Amniotic epithelial cell (primary cell): ENCODE measurements at regions not wholly inside any gene's neighbourhood (a gene's known extent, or its start where the extent isn't known, plus 50 kb on each side); places are given as distances from the start of the nearest gene placed in this dataset.
"Not testable (repeated sequence)": the region's sequence is repeated elsewhere in the genome, so short reads cannot be mapped to it uniquely, and the experiment has no call there.

Experiments used
- DNase-seq: peaks from one replicate; pipeline ENCODE4 v3.0.0-alpha.2; 2010; ENCODE audit warnings: low read depth

DNA sequence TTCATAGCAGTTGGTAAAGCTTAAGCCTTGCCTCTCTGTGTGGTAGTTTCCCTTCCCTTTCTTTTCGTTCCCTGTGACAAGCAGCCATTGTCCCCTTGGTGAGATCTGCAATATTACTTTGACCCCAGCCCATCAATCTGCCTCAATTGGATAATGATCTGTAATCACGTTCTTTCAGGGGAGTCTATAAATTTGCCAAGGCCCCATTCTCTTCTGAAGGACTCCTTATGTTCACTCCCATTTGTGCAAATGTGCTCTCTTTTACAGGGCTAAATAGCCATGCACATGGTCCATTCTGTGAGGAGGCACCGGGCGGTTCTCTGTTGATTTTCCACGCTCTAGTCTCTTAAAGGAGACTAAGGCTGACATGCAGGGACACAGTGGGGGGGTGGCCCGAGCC, 660.4 kb upstream of the SLC35B3 start:
- DNase-seq: no peak

DNA sequence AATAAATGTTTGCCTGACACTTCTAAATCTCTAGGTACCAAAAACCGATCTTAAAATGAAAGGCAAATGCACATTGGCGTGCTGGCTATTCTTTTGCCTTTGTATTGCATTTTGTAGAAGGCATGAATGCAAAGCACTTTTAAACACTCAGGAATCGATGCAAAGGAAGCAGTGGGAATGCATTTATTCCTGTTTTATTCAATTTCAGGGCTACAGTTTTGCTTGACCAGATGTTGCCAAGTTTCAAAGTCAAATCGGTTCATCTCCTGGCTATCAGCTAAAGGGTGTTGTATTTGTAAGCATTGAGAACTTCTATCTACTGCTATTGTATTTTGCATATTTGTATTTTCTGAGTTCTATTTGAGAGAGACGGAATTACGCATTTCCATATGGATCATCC, 659.8 kb upstream of the SLC35B3 start:
- DNase-seq: no peak

DNA sequence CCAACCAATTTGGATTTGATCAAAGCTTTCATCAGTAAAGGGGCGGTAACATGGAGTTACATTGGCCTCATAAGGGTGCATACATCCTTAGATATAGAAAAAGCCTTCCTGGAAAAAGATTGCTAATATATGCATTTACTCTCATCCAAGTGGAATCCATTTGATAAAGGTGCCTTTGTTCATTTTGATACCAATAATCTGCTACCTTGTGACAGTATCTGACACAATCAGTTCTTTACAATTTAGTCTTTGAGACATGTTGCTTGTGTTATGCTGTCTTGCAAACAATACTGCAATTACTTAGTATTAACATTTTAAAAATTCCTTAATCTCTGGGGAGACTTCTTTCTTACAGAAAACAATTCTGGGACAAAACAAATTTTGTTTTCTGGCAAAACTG, 654.4 kb upstream of the SLC35B3 start:
- DNase-seq: no peak

DNA sequence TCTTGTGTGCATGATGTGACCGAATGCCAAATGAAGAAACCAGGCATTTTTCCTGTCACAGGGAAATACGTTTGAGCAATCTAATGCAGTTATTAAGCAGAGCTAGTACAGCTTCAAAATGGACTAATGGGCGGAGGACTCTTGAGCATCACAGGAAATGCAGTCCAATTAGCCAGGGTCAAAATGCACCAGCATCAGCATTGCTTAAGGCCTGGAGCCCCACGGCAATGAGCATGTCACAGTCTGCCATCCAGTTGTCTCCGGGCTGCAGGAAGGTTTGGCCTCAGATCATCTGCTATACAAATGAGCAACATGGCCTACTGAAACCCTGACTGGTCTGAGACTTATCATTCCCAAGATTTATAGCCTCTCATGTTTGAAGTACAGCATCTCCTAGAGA, 652.1 kb upstream of the SLC35B3 start:
- no peak for DNase-seq

DNA sequence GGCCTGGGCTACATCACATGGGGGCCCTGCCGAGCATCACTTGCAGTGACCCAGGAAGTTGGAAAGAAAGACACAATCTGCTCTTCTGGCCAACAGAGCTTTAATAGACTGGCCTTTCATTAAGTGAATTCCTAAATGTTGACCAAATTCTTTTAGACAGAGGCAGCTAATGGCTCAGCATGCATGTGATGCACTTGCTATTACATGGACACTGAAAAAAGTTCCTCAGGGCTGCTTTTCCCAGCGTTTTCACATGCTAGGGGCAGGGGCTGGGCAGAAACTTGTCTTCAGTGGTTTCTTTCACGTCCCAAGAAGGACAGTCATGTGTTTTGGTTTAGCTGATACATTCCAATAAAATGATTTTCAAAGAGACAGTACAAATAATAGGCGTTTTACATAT, 651.0 kb upstream of the SLC35B3 start:
- no peak for DNase-seq

DNA sequence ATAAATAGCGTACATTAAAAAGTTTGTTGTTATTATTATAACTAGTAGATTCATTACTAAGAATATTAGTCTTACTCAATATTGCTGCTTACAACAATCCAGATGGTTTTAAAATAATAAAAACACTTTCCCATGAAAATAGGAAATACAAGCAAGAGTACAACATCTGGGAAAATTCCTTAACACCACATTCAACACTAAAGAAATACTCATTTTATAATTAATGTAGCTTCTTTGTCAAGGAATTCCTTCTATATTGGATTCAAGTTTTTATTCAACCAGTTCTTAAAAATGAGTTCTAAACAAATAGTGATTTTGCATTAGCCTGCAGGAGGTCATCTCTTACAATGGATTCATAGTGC, 650.3 kb upstream of the SLC35B3 start:
- no peak for DNase-seq

DNA sequence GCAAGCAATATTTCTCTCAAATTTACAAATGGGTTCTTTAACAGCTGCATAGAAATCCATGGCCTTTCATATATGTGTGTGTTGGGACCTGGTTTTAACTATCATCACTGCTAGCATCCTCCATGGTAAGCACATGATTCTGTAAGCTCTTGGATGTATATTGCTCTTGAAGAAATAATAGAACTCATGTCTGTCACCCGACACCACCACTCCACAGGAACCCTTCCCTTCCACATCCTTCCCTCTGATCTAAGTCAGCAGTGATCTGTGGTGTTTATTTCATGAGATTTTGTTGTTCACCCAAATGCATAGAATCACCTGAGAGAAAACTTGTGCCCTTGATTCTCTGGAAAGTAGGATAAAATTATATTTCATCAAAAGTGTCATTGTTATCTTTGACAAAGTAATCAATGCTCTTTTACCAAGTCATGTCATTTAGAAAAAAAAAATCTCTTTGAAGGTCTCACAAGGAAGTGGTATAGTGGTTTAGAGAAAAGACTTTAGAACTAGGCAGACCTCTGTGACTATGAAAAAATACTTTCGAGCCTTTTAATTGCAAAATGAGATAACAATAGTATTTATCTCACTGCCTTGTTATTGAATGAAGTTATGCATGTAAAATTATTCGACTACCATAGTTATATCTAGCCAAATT, 649.8 kb upstream of the SLC35B3 start:
- no peak for DNase-seq

DNA sequence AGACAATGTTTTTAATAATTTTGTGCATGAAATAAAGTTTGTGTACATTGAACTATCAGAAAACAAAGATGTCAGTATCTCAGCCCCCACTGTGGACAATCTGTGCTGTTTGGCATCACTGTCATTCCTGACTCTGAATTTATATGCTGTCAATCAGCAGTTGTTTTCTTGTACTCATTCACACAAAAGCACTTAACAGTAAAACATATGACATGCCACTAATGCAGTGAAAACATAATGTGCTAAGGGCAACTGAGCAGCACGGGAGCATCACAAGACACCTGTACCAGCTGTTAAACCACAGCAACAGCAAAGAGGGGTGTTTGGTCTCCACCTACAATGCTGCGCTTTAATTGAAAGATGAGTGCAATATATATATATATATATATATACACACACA, 647.8 kb upstream of the SLC35B3 start:
- no peak for DNase-seq

DNA sequence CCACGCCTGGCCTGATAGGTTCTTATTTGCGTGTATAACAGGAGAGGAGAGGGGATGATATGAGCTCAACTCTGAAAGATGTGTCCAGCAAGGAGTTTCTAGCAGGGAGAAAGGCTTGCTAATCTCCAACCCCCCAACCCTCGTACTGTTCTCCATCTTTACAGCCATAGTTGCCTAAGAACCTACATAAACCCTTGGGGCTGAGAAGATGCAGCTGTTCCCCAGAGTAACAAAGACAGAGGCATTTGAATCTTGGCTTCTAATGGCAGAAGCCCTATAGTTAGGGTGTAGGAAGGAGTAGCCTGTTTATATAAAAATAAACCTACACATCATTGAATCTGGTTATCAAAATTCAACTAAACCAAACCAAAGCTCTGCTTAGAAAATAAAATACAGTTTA, 631.4 kb upstream of the SLC35B3 start:
- no peak for DNase-seq

DNA sequence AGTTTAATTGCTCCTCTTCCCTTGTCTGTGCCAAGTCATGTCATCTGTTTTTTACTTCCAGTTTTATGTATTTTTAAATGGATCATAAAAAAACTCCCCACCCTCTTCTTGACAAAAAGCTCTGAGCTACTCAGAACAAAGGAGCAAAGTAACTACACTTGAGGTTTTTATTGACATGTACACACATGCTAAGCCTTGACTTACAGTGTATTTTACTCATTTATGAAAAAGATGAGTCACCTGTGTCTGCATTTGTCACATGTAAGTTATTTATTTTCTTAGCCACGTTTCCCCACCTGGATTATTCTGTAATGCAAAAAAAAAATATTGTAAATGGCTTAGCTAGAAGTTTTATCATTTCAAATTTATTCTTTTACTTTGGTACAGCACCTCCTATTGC, 628.8 kb upstream of the SLC35B3 start:
- DNase-seq: no peak

DNA sequence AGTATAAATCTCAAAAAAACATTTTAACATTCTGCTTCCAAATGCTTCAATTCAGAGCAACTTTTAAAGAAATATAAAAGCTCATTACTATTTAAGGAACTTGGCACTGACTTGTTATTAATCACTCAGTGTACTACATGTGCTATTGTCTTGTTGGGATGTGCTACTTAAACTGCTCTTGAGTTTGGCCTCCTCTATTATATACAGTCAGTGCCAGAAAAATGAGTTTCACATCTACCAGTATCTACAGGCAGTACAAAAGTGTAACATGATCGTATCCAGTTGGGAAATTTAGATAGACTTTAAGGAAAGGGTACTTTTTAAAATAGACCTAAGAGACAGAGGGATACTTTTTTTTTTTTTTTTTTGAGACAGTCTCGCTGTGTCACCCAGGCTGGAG, 627.3 kb upstream of the SLC35B3 start:
- no peak for DNase-seq

DNA sequence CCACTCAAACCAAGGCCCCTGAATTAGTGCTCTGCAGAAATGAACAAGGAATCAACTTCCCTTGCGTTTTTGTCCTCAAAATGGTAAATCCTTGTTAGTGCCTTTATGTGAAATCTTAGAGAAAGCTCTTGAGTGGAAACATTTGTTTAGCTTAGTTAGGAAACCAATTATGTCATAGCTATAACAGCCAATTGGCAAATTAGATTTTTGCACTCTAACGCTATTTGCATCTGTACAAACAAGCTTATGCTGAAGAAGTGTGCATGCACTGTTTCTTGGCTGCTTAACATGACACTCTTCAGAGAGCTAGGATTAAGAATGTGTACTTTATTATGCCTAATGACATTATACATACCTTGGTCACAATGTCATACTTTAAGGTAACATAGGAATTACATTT, 622.6 kb upstream of the SLC35B3 start:
- no peak for DNase-seq

DNA sequence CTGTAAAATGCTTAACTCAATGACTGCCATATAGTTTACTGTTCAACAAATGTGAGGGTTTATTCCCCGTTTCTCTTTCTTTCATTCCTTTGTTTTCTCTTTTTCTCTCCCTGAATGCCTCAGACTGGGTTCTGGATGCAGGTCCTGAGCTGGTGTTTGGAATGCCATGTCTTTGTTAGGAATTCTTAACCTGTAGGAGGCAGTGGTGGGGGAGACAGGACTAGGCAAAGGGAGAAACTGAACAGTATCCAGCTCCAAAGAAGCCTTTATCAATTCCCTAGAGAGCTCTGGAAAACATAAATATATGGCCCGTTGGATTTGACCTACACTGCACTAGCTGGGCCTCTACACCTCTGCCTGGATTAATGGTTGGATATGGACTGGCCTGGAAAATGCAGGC, 621.2 kb upstream of the SLC35B3 start:
- DNase-seq: no peak

DNA sequence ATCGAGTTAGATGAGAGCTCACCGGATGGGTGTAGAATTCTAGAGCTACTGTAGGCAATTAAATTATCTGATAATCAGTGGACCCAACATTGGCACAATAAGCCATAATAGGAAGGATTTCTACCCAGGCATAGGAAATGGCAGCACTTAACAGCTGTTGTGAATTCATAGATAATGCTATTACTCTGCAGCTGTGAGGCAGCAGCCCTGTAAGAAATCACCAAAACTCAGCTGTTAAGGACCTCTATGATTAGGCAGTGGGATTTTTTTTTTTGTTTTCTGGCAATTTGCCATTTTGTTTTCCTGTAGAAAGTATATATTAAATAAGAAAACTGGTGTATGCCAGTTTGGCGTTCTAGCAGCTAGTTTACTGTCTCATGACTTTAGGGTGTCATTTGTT, 609.1 kb upstream of the SLC35B3 start:
- no peak for DNase-seq

DNA sequence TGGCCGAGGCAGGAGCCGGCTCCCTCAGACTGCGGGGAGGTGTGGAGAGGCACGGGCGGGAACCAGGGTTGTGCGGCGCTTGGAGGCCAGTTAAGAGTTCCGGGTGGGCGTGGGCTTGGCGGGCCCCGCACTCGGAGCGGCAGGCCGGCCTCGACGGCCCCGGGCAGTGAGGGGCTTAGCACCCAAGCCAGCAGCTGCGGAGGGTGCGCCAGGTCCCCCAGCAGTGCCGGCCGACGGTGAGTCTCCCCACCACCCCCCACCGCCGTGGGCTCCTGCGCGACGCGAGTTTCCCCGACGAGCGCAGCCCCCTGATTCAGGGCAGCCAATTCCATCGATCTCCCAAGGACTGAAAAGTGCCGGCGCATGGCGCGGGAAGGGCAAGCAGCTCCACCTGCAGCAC, 605.4 kb upstream of the SLC35B3 start:
- DNase-seq: no peak

DNA sequence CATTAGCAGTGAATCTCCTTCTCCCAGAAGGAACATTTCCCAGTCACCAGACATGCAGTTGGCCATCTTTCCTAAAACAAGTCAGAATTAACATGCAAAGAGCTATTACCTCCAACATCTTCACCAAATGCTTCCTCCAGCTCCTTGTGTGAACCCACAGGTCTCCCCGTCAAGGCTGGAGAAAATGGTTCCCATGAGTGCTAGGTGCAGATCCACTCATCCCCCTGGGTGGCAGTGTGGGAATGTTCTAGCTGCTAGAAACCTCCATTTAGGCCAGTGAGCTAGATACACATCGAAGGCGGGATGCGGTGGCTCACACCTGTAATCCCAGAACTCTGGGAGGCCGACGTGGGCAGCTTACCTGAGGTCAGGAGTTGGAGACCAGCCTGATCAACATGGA, 603.9 kb upstream of the SLC35B3 start:
- DNase-seq: no peak

DNA sequence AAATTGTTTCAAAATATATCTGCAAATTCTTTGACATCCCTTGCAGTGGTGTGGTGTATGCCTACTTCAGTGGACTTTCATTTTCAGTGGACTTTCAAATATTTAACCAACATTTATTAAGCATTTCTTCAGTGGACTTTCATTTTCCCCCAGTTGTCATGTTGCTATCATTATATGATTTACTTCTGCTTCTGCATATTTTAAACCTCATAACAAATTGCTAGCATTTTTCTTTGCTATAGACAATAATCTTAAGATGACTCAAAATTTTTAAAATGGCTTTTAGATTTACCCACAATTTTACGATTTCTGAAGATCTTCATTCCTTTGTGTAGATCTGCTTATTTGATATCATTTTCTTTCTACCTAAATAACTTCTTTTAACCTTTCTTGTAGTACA, 592.7 kb upstream of the SLC35B3 start:
- DNase-seq: no peak

DNA sequence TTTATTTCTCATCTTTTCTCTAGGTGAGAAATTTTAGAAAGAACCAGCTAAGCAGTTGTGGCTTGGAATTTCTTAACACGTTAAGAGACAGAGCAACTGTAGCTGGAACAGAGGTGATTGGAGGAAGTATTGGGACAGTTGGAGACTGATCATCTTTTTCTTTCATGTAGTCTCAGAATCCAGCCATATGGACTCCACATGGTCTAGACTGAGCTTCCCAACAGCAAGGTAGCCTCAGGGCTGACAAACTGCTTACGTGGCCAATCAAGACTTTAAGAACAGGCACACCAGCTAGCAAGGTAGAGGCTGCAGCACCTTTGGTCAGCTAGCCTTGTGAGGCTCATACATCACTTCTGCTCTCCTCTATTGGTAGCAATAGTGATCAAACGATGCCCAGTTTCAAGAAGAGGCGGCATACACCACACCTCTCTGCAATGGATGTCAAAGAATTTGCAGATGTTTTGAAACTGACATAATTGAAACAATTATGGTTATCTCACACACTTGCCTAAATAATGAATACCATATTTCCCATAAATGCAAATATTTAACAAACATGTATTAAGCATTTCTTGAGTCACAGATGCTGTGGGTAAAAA, 590.5 kb upstream of the SLC35B3 start:
- no peak for DNase-seq

DNA sequence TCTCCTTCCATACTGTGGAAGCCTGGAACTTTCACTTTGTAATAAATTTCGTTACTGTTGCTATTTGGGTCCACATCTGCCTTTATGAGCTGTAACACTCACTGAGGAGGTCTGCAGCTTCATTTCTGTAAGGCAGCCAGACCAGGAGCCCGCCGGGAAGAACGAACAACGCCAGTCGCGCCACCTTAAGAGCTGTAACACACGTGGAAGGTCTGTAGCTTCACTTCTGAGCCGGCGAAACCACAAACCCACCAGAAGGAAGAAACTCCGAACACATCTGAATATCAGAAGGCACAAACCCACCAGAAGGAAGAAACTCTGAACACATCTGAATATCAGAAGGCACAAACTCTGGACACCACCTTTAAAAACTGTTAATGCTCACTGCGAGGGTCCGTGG, 589.9 kb upstream of the SLC35B3 start:
- no peak for DNase-seq

DNA sequence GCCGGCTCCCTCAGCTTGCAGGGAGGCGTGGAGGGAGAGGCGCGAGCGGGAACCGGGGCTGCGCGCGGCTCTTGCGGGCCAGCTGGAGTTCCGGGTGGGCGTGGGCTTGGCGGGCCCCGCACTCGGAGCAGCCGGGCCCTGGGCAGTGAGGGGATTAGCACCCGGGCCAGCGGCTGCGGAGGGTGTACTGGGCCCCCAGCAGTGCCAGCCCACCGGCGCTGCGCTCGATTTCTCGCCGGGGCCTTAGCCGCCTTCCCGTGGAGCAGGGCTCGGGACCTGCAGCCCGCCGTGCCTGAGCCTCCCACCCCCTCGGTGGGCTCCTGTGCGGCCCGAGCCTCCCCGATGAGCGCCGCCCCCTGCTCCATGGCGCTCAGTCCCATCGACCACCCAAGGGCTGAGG, 588.9 kb upstream of the SLC35B3 start:
- DNase-seq: not testable (repeated sequence)

DNA sequence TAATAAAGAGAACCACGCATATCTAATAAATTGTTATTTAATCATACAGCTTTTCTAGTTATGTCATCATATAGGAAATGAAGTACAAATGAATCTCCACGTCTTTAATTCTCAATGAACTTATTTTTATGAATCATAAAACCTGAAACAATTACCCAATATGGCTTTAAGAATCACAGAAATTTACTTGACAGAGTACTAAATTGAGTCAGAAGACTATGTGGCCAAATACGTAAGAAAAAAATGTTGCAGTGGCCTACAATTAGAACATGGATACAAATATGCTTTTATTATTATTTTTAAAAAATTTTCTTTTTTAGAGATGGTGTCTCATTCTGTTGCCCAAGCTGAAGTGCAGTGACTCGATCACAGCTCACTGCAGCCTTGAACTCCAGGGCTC, 584.7 kb upstream of the SLC35B3 start:
- DNase-seq: no peak

DNA sequence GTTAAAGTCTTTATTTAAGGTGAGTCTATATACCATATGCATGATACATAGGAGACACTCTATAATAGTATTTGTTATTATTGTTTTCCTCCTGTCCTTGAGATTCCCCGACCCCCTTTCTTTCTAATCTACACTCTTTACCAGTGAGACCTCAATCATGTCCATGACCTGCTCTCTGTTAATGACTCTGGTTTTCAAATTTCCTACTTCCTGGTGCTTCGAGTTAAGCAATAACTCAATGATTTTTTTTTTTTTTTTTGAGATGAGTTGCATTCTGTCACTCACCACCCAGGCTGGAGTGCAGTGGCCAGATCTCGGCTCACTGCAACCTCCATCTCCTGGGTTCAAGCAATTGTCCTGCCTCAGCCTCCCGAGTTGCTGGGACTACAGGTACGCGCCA, 574.6 kb upstream of the SLC35B3 start:
- DNase-seq: no peak

DNA sequence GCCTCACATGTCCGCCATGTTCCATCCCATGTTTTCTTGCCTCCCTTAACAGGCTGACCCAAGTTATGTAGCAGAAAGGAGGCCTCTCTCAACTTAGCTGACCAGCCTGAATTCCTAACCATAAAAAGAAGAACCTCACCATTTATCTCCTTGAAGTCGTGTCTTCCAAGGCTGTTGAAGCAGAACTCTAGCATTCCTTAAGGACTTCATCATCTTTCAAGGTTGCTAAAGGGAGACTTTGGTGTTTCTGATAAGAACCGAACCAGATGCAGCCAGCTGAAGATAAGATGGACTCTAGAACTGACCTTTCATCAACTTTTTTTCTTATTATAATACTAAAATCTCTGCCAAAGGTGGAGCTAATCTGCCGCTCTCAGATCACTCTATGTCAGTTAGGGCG, 571.7 kb upstream of the SLC35B3 start:
- DNase-seq: peak; percentile 8

DNA sequence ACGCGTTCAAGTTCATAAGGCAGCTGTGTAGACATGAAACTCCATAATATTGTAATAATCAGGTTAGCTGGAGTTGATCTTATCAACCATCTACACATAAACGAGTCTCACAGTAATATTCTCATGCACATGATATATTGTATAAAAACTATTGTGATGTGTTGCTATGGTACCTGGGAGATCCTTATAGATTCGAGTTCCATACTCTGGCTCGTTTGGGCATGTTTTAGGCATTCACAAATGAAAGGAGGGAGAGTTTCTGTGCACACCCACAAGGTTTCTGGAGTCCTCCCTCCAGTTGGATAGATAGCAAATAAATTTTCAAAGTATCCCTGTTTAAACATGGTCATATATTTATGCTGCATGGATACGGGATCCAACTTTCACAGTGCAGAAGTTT, 567.5 kb upstream of the SLC35B3 start:
- no peak for DNase-seq

DNA sequence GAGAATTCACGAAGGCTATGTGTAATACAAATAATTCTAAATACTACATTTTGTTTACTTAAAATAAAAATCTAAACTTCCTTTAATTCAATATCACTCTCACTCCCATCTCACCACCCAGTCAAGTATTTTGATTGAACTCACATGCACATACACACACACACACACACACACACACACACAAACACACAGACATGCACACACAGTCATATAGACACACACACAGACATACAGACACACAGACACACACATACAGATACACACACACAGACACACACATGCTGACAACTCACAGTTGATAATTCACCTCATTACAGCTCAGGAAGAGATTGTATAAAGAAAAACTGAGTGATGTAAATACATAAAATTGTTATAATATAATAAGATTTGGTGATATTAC, 559.8 kb upstream of the SLC35B3 start:
- DNase-seq: no peak
